ENCODE measurements at regions not wholly inside any gene's neighbourhood (a gene's known extent, or its start where the extent isn't known, plus 50 kb on each side); places are given as distances from the start of the nearest gene placed in this dataset.

DNA sequence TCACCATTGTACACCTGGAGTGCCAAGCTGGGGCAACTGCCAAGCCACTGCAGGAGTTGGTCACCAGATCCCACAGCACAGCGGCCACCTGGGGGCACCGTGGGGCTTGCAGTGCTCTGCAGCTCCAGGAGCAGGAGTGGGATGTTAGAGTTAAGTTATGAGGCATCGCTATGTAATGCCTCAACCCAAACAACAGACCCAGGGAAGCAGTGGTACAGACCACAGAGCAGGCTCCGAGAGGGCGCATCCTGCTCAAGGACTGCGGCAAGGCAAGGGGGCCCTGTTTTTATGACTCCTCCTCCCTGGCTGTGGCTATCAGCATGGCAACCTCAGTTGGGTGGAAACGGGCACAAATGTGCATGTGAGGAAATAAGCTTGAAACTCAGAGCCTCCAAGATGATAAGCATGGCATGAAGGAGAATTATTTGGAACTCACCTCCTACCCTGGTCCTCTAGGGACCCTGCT is 63.1 kb downstream of the ARL6IP4 start:
- TF ChIP-seq, protein P1, sequence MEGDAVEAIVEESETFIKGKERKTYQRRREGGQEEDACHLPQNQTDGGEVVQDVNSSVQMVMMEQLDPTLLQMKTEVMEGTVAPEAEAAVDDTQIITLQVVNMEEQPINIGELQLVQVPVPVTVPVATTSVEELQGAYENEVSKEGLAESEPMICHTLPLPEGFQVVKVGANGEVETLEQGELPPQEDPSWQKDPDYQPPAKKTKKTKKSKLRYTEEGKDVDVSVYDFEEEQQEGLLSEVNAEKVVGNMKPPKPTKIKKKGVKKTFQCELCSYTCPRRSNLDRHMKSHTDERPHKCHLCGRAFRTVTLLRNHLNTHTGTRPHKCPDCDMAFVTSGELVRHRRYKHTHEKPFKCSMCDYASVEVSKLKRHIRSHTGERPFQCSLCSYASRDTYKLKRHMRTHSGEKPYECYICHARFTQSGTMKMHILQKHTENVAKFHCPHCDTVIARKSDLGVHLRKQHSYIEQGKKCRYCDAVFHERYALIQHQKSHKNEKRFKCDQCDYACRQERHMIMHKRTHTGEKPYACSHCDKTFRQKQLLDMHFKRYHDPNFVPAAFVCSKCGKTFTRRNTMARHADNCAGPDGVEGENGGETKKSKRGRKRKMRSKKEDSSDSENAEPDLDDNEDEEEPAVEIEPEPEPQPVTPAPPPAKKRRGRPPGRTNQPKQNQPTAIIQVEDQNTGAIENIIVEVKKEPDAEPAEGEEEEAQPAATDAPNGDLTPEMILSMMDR (IDR thresholded peaks at IDR 0.05) = peak; percentile 30 to 82 (median 64)
- no peak for TF ChIP-seq POLR2A (IDR thresholded peaks at IDR 0.05)

All from Peyer's patch (tissue), 4 donors.